Gastrocnemius medialis (tissue), 4 donors: ENCODE measurements at regions not wholly inside any gene's neighbourhood (a gene's known extent, or its start where the extent isn't known, plus 50 kb on each side); places are given as distances from the start of the nearest gene placed in this dataset.

Source experiments
- POLR2A ChIP-seq, 2 donors: fragments of 450-650 bp; IDR thresholded peaks; one replicate each; pipeline ENCODE4 v1.6.1; 2017; ENCODE audit warnings: antibody characterized with exemption in 2 of 2, mild to moderate bottlenecking in 2 of 2, moderate library complexity in 2 of 2
- TF ChIP-seq, protein P1 (sequence below), 5 experiments: fragments of 450-650 bp in 3 of 5; fragments of 200-600 bp in 2 of 5; sonication (generic) in 2 of 5; IDR thresholded peaks in 4 of 5; conservative IDR thresholded peaks in 1 of 5; 1 replicate in 4 of 5; 2 replicates in 1 of 5; pipeline ENCODE4 v1.5.1; 2016 to 2019; ENCODE audit warnings: antibody characterized with exemption in 5 of 5, mild to moderate bottlenecking in 3 of 5, moderate library complexity in 3 of 5

DNA sequence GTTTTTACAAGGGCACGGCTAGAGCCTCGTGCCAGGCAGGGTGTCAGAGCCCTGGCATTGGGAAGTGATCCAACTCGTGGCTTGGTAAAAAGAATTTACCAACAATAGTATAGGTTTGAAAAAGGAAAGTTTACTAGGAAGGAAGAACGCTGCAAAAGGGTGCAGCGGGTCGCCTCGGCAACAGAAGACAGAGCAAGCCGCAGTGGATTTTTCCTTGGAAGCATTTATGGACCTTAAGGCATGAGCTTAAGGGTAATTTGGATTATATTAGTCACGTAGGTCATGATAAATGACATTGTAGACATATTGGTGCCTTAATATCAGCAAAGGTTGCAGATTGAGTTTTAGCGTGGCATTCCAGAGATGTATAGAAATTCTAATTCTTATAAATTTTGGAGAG is 163.4 kb upstream of the PPP2R3A start:
- TF ChIP-seq, protein P1, sequence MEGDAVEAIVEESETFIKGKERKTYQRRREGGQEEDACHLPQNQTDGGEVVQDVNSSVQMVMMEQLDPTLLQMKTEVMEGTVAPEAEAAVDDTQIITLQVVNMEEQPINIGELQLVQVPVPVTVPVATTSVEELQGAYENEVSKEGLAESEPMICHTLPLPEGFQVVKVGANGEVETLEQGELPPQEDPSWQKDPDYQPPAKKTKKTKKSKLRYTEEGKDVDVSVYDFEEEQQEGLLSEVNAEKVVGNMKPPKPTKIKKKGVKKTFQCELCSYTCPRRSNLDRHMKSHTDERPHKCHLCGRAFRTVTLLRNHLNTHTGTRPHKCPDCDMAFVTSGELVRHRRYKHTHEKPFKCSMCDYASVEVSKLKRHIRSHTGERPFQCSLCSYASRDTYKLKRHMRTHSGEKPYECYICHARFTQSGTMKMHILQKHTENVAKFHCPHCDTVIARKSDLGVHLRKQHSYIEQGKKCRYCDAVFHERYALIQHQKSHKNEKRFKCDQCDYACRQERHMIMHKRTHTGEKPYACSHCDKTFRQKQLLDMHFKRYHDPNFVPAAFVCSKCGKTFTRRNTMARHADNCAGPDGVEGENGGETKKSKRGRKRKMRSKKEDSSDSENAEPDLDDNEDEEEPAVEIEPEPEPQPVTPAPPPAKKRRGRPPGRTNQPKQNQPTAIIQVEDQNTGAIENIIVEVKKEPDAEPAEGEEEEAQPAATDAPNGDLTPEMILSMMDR (IDR thresholded peaks at IDR 0.05 in 4 of 5, conservative IDR thresholded peaks at IDR 0.05 in 1 of 5), result no peak
- TF ChIP-seq POLR2A (IDR thresholded peaks at IDR 0.05), result no peak
